Thymus (tissue), 11 donors: ENCODE measurements at regions not wholly inside any gene's neighbourhood (a gene's known extent, or its start where the extent isn't known, plus 50 kb on each side); places are given as distances from the start of the nearest gene placed in this dataset.

Experiments used
- DNase-seq, 9 donors: peaks; one replicate each; pipeline ENCODE4 v3.0.0-alpha.2; 2013; ENCODE audit warnings: low spot score in 9 of 9, low read depth in 6 of 9, missing footprints in 1 of 9
- H3K27ac ChIP-seq, 2 donors: one replicate each; pipeline ENCODE4 v1.5.1; 2013; ENCODE audit warnings: control low read depth in 1 of 2, low read depth in 1 of 2, low read length in 1 of 2, mild to moderate bottlenecking in 1 of 2, moderate library complexity in 1 of 2
- H3K27me3 ChIP-seq, 2 donors: one replicate each; pipeline ENCODE4 v1.5.1; 2013; ENCODE audit warnings: low read length in 1 of 2; ENCODE audit not compliant: control insufficient read depth in 2 of 2, insufficient read depth in 1 of 2
- H3K36me3 ChIP-seq, 2 donors: one replicate each; pipeline ENCODE4 v1.5.1; 2013; ENCODE audit warnings: low read length in 1 of 2, mild to moderate bottlenecking in 1 of 2, moderate library complexity in 1 of 2; ENCODE audit not compliant: control insufficient read depth in 2 of 2, insufficient read depth in 2 of 2
- H3K4me1 ChIP-seq, 2 donors: one replicate each; pipeline ENCODE4 v1.5.1; 2013; ENCODE audit warnings: low read length in 2 of 2; ENCODE audit not compliant: control insufficient read depth in 2 of 2, insufficient read depth in 2 of 2
- H3K4me3 ChIP-seq, 2 donors: one replicate each; pipeline ENCODE4 v1.5.1; 2013; ENCODE audit warnings: low read length in 2 of 2, control low read depth in 1 of 2, mild to moderate bottlenecking in 1 of 2
- H3K9me3 ChIP-seq, 2 donors: one replicate each; pipeline ENCODE4 v1.5.1; 2013; ENCODE audit warnings: low read length in 1 of 2, mild to moderate bottlenecking in 1 of 2; ENCODE audit not compliant: control insufficient read depth in 2 of 2, insufficient read depth in 1 of 2
- WGBS: extraction: QIAGEN DNeasy Blood & Tissue Kit; methylation state at CpG from one replicate; pipeline ENCODE4 v1.1.7; 2013; 5-methylcytosine and 5-hydroxymethylcytosine counted together
- donor health status: healthy.

- Histone ChIP-seq H3K4me3 (no peak overlapping the region), H3K4me1 (no peaks in the 10 kb centered on the region), H3K27me3 (no peaks in the 10 kb centered on the region), H3K9me3 (no peaks in the 10 kb centered on the region), H3K27ac (no peak overlapping the region), H3K36me3 (no peaks in the 10 kb centered on the region)
- no peak for DNase-seq
- WGBS: 94% methylated on average over 10 of the region's 10 CpGs
Observed at GRCh38 chr5:61823065-61823464, 482.9 kb upstream of the KIF2A start.

GRCh38 chr5:61823781-61824180, 482.2 kb upstream of the KIF2A start:
- Histone ChIP-seq H3K4me1 (no peaks in the 10 kb centered on the region), H3K9me3 (no peaks in the 10 kb centered on the region), H3K4me3 (no peak overlapping the region), H3K27me3 (no peaks in the 10 kb centered on the region), H3K27ac (no peak overlapping the region), H3K36me3 (no peaks in the 10 kb centered on the region)
- WGBS: 80% methylated on average over 2 of the region's 2 CpGs
- no peak for DNase-seq

GRCh38 chr5:61824396-61824795, 481.6 kb upstream of the KIF2A start:
- Histone ChIP-seq H3K27ac (no peak overlapping the region), H3K4me1 (no peaks in the 10 kb centered on the region), H3K27me3 (no peaks in the 10 kb centered on the region), H3K4me3 (no peak overlapping the region), H3K9me3 (no peaks in the 10 kb centered on the region), H3K36me3 (no peaks in the 10 kb centered on the region)
- WGBS: 95% methylated on average over 4 of the region's 4 CpGs
- no peak for DNase-seq

GRCh38 chr5:61827445-61827975, 478.5 kb upstream of the KIF2A start:
- H3K4me1 ChIP-seq: no peaks in the 10 kb centered on the region
- DNase-seq: no peak
- H3K27ac ChIP-seq: no peak overlapping the region
- no peaks in the 10 kb centered on the region for H3K9me3 ChIP-seq
- H3K27me3 ChIP-seq: no peaks in the 10 kb centered on the region
- H3K4me3 ChIP-seq: no peak overlapping the region
- 93% methylated on average over 2 of the region's 2 CpGs for WGBS
- H3K36me3 ChIP-seq: no peaks in the 10 kb centered on the region

- H3K27me3 ChIP-seq: no peaks in the 10 kb centered on the region
- WGBS: 92% methylated on average over 3 of the region's 3 CpGs
- no peaks in the 10 kb centered on the region for H3K9me3 ChIP-seq
- no peaks in the 10 kb centered on the region for H3K36me3 ChIP-seq
- no peak overlapping the region for H3K4me3 ChIP-seq
- no peaks in the 10 kb centered on the region for H3K4me1 ChIP-seq
- H3K27ac ChIP-seq: no peak overlapping the region
- no peak for DNase-seq
Observed at GRCh38 chr5:61828856-61829255, 477.1 kb upstream of the KIF2A start.

GRCh38 chr5:61831736-61832135, 474.3 kb upstream of the KIF2A start:
- 97% methylated on average over 4 of the region's 4 CpGs for WGBS
- Histone ChIP-seq H3K9me3 (no peaks in the 10 kb centered on the region), H3K27me3 (no peaks in the 10 kb centered on the region), H3K4me1 (no peaks in the 10 kb centered on the region), H3K4me3 (no peak overlapping the region), H3K36me3 (no peaks in the 10 kb centered on the region), H3K27ac (no peak overlapping the region)
- no peak for DNase-seq

- no peaks in the 10 kb centered on the region for H3K36me3 ChIP-seq
- H3K4me3 ChIP-seq: no peak overlapping the region
- DNase-seq: no peak
- H3K27me3 ChIP-seq: no peaks in the 10 kb centered on the region
- H3K4me1 ChIP-seq: no peaks in the 10 kb centered on the region
- H3K9me3 ChIP-seq: no peaks in the 10 kb centered on the region
- H3K27ac ChIP-seq: no peak overlapping the region
Observed at GRCh38 chr5:61837788-61838187, 468.2 kb upstream of the KIF2A start.

GRCh38 chr5:61840361-61840760, 465.6 kb upstream of the KIF2A start:
- H3K4me3 ChIP-seq: no peak overlapping the region
- no peaks in the 10 kb centered on the region for H3K4me1 ChIP-seq
- H3K27ac ChIP-seq: no peak overlapping the region
- H3K27me3 ChIP-seq: no peaks in the 10 kb centered on the region
- H3K36me3 ChIP-seq: no peaks in the 10 kb centered on the region
- H3K9me3 ChIP-seq: no peaks in the 10 kb centered on the region
- DNase-seq: no peak
- WGBS: 92% methylated on average over 3 of the region's 3 CpGs

GRCh38 chr5:61842840-61843239, 463.2 kb upstream of the KIF2A start:
- H3K27me3 ChIP-seq: no peaks in the 10 kb centered on the region
- H3K4me3 ChIP-seq: no peak overlapping the region
- H3K9me3 ChIP-seq: no peaks in the 10 kb centered on the region
- H3K27ac ChIP-seq: no peak overlapping the region
- H3K36me3 ChIP-seq: no peaks in the 10 kb centered on the region
- 88% methylated on average over 1 of the region's 1 CpG for WGBS
- no peak for DNase-seq
- no peaks in the 10 kb centered on the region for H3K4me1 ChIP-seq

GRCh38 chr5:61850696-61851095, 455.3 kb upstream of the KIF2A start:
- Histone ChIP-seq H3K4me1 (no peaks in the 10 kb centered on the region), H3K9me3 (no peaks in the 10 kb centered on the region), H3K4me3 (no peak overlapping the region), H3K36me3 (no peaks in the 10 kb centered on the region), H3K27ac (no peak overlapping the region), H3K27me3 (no peaks in the 10 kb centered on the region)
- no peak for DNase-seq
